ENCODE measurements at regions not wholly inside any gene's neighbourhood (a gene's known extent, or its start where the extent isn't known, plus 50 kb on each side); places are given as distances from the start of the nearest gene placed in this dataset.

- no peak for TF ChIP-seq CTCF (IDR thresholded peaks at IDR 0.05)
- TF ChIP-seq EP300 (IDR thresholded peaks at IDR 0.05), result no peak
- TF ChIP-seq MAZ (IDR thresholded peaks at IDR 0.05; ENCODE audit: borderline replicate concordance, low read depth, low read length), result no peak
- TF ChIP-seq POLR2A (IDR thresholded peaks at IDR 0.05; ENCODE audit: low read length), result no peak
- TF ChIP-seq, protein P1, sequence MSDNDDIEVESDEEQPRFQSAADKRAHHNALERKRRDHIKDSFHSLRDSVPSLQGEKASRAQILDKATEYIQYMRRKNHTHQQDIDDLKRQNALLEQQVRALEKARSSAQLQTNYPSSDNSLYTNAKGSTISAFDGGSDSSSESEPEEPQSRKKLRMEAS (IDR thresholded peaks at IDR 0.05), result no peak
- no peak for TF ChIP-seq SREBF2 (IDR thresholded peaks at IDR 0.05)
- TF ChIP-seq, protein P2, sequence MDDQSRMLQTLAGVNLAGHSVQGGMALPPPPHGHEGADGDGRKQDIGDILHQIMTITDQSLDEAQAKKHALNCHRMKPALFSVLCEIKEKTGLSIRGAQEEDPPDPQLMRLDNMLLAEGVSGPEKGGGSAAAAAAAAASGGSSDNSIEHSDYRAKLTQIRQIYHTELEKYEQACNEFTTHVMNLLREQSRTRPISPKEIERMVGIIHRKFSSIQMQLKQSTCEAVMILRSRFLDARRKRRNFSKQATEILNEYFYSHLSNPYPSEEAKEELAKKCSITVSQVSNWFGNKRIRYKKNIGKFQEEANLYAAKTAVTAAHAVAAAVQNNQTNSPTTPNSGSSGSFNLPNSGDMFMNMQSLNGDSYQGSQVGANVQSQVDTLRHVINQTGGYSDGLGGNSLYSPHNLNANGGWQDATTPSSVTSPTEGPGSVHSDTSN (IDR thresholded peaks at IDR 0.05), result no peak
- TF ChIP-seq EHMT2 (IDR thresholded peaks at IDR 0.05; ENCODE audit: low read depth), result no peak
- TF ChIP-seq USF2 (IDR thresholded peaks at IDR 0.05), result no peak
These were observed 554.0 kb downstream of the BNC2 start for GRCh38 chr9:16316456-16316855.
